ENCODE measurements at regions not wholly inside any gene's neighbourhood (a gene's known extent, or its start where the extent isn't known, plus 50 kb on each side); places are given as distances from the start of the nearest gene placed in this dataset.

DNA sequence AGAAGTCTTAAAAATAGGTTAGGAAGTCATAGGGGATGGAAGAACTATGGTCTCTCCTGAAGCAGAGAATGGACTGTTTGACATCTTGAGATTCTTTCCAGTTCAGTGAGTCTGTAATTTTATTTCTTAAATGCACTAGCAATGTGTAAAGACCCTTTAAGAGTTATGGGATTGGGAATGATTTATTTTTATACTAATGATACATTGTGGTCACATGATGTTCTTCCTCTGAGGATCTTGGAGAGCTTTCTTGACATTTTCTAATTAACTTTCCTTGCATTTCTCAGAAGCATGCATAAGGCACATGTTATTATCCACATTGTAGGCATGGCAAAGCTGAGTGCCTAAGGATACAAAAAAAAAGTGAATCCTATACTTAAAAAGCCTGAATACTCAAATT is 507.6 kb upstream of the NRSN1 start:
- dilution Hi-C loops (cut with MboI; ENCODE audit: extremely low pct_ligation_motif_present, low sequenced_read_pairs) (no loop called here), intact Hi-C loops (cut with micrococcal nuclease) (no loop called here)
- Histone ChIP-seq H2AFZ (ENCODE audit: low read depth, low read length) (no peak overlapping the region), H3K4me1 (ENCODE audit: control insufficient read depth, extremely low read depth, insufficient read depth, low read length) (no peaks in the 10 kb centered on the region), H3K36me3 (ENCODE audit: control insufficient read depth in 2 of 2, extremely low read depth in 1 of 2, insufficient read depth in 2 of 2, low read length in 2 of 2) (no peaks in the 10 kb centered on the region), H3K79me2 (ENCODE audit: control insufficient read depth, insufficient read depth, low read length) (no peaks in the 10 kb centered on the region), H3K27me3 (ENCODE audit: control insufficient read depth in 2 of 2, insufficient read depth in 2 of 2, low read length in 2 of 2) (no peaks in the 10 kb centered on the region), H3K9ac (replicated peaks; ENCODE audit: extremely low read depth, insufficient read depth, low read length) (no peak overlapping the region), H3K4me3 (replicated peaks in 1 of 3; ENCODE audit: insufficient read depth in 1 of 3, low read depth in 1 of 3, low read length in 3 of 3) (no peak overlapping the region), H3K9me3 (replicated peaks; ENCODE audit: control insufficient read depth, insufficient read depth, low read length) (no peaks in the 10 kb centered on the region), H3K4me2 (ENCODE audit: insufficient read depth, low read length) (no peak overlapping the region), H3K27ac (ENCODE audit: insufficient read depth, low read depth, low read length) (no peak overlapping the region), H3K9me1 (replicated peaks; ENCODE audit: control insufficient read depth, extremely low read depth, insufficient read depth, low read length) (no peaks in the 10 kb centered on the region), H4K20me1 (replicated peaks; ENCODE audit: control insufficient read depth, extremely low read depth, insufficient read depth, low read length) (no peaks in the 10 kb centered on the region)
- ChIA-PET POLR2A (no interaction called here), CTCF (no interaction called here)
- FAIRE-seq (no peak), DNase-seq (ENCODE audit: low read depth, low spot score) (no peak)
- TF ChIP-seq POLR2AphosphoS5 (IDR thresholded peaks at IDR 0.05; ENCODE audit: insufficient read depth, low read depth, low read length) (no peak), GATA2 (IDR thresholded peaks at IDR 0.05; ENCODE audit: insufficient read depth, insufficient read length, low read depth, low read length) (no peak), JUN (IDR thresholded peaks at IDR 0.05; ENCODE audit: borderline replicate concordance, insufficient read depth, insufficient read length, low read depth) (no peak), CTCF (IDR thresholded peaks at IDR 0.05; ENCODE audit: extremely low read depth in 1 of 2, insufficient read depth in 1 of 2, low read depth in 1 of 2, low read length in 2 of 2) (no peak), EZH2 (IDR thresholded peaks at IDR 0.05; ENCODE audit: borderline replicate concordance, low read depth, low read length, severe bottlenecking) (no peak), MAX (IDR thresholded peaks at IDR 0.05; ENCODE audit: insufficient read depth, insufficient read length) (no peak), MYC (IDR thresholded peaks at IDR 0.05; ENCODE audit: low read depth, low read length) (no peak), FOS (IDR thresholded peaks at IDR 0.05; ENCODE audit: borderline replicate concordance, insufficient read depth, low read length) (no peak), POLR2A (IDR thresholded peaks at IDR 0.05; ENCODE audit: low read depth, low read length) (no peak)
- no TSS peak for BruUV-seq (replicated peaks)
